ENCODE measurements at regions not wholly inside any gene's neighbourhood (a gene's known extent, or its start where the extent isn't known, plus 50 kb on each side); places are given as distances from the start of the nearest gene placed in this dataset.
A peak's percentile ranks its signal among the peaks of the same experiment; 100 is the strongest.

GRCh38 chr3:137946356-137946973 is 63.5 kb upstream of the CLDN18 start:
- Histone ChIP-seq H3K27ac (no peak overlapping the region), H3K4me1 (no peaks in the 10 kb centered on the region), H3K9me3 (no peaks in the 10 kb centered on the region), H3K36me3 (no peaks in the 10 kb centered on the region), H3K4me3 (no peak overlapping the region), H3K27me3 (no peaks in the 10 kb centered on the region)
- DNase-seq (ENCODE audit: low spot score): no peak
- TF ChIP-seq, protein P1, sequence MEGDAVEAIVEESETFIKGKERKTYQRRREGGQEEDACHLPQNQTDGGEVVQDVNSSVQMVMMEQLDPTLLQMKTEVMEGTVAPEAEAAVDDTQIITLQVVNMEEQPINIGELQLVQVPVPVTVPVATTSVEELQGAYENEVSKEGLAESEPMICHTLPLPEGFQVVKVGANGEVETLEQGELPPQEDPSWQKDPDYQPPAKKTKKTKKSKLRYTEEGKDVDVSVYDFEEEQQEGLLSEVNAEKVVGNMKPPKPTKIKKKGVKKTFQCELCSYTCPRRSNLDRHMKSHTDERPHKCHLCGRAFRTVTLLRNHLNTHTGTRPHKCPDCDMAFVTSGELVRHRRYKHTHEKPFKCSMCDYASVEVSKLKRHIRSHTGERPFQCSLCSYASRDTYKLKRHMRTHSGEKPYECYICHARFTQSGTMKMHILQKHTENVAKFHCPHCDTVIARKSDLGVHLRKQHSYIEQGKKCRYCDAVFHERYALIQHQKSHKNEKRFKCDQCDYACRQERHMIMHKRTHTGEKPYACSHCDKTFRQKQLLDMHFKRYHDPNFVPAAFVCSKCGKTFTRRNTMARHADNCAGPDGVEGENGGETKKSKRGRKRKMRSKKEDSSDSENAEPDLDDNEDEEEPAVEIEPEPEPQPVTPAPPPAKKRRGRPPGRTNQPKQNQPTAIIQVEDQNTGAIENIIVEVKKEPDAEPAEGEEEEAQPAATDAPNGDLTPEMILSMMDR (IDR thresholded peaks at IDR 0.05): peak; percentile 35 to 73

DNA sequence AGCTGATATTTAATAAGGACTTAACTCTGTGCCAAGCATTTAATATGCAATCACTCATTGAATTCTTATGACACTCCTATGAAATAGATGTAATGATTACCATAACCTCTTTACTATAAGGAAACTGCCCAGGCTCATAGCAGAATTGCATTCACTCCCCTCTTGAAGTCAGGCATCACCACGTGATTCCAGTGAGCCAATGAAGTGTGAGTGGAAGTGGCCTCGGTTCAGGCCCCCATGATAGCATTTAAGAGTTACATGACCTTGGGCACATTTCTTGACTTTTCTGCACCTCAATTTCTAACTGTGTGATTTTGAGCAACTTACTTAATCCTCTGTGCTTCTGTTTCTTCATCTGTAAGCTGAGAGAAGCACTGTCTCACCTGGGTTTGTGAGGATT is 62.8 kb upstream of the CLDN18 start:
- Histone ChIP-seq H3K9me3 (no peaks in the 10 kb centered on the region), H3K27ac (no peak overlapping the region), H3K36me3 (no peaks in the 10 kb centered on the region), H3K27me3 (no peaks in the 10 kb centered on the region), H3K4me3 (no peak overlapping the region), H3K4me1 (no peaks in the 10 kb centered on the region)
- no peak for DNase-seq (ENCODE audit: low spot score)
- TF ChIP-seq, protein P1 (IDR thresholded peaks at IDR 0.05): no peak

- no peaks in the 10 kb centered on the region for H3K4me1 ChIP-seq
- peaks cover 0 to 3% of the 10 kb centered on the region in 2 donors for H3K9me3 ChIP-seq
- H3K36me3 ChIP-seq: no peaks in the 10 kb centered on the region
- no peaks in the 10 kb centered on the region for H3K27me3 ChIP-seq
- H3K4me3 ChIP-seq: no peak overlapping the region
- TF ChIP-seq, protein P1 (IDR thresholded peaks at IDR 0.05): no peak
- no peak for DNase-seq (ENCODE audit: low spot score)
- H3K27ac ChIP-seq: no peak overlapping the region
Measured at GRCh38 chr3:137948400-137949072, 61.4 kb upstream of the CLDN18 start.

GRCh38 chr3:137958636-137959035 is 51.3 kb upstream of the CLDN18 start:
- Histone ChIP-seq H3K27me3 (no peaks in the 10 kb centered on the region), H3K9me3 (no peaks in the 10 kb centered on the region), H3K4me3 (no peak overlapping the region), H3K36me3 (no peaks in the 10 kb centered on the region), H3K27ac (no peak overlapping the region), H3K4me1 (no peaks in the 10 kb centered on the region)
- no peak for DNase-seq (ENCODE audit: low spot score)
- TF ChIP-seq, protein P1 (IDR thresholded peaks at IDR 0.05): no peak

All from right atrium auricular region (tissue), 2 donors.